Urinary bladder (tissue), 3 donors: ENCODE measurements at regions not wholly inside any gene's neighbourhood (a gene's known extent, or its start where the extent isn't known, plus 50 kb on each side); places are given as distances from the start of the nearest gene placed in this dataset.

Experiments used
- DNase-seq: peaks from one replicate; pipeline ENCODE4 v3.0.0-alpha.2; 2015; ENCODE audit errors: extremely low spot score
- H3K27ac ChIP-seq: one replicate; pipeline ENCODE4 v1.5.1; 2013; ENCODE audit warnings: low read depth, mild to moderate bottlenecking, moderate library complexity
- H3K36me3 ChIP-seq: one replicate; pipeline ENCODE4 v1.6.1; 2013; ENCODE audit warnings: mild to moderate bottlenecking, moderate library complexity; ENCODE audit not compliant: insufficient read depth
- H3K4me1 ChIP-seq: one replicate; pipeline ENCODE4 v1.6.1; 2013; ENCODE audit warnings: mild to moderate bottlenecking, moderate library complexity; ENCODE audit not compliant: insufficient read depth
- H3K4me3 ChIP-seq: one replicate; pipeline ENCODE4 v1.5.1; 2013; ENCODE audit warnings: low read depth, low read length
- WGBS: extraction: QIAGEN DNeasy Blood & Tissue Kit; methylation state at CpG from one replicate; pipeline ENCODE4 v1.1.7; 2013; 5-methylcytosine and 5-hydroxymethylcytosine counted together
- donor health status: healthy with polysubstance abuse.
- donor health status: healthy.

DNA sequence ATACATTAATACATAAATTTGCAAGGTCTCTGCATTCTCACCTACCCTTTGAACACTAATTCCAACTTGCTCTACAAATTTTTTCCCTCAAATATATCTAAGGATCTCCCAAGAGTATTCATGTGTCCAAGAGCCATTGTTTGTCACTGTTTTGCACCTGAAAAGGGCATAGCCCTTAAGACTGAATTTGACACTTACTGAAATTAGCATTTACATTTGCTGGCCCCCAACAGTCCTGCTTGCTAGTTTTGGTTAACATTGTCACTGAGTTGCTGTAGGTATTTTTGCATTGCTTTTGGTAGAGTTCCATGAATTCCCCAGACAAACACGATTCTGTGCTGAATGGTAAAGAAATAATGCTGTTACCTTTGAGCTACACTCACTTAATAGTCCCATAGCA is 57.3 kb downstream of the KCNA4 start:
- Histone ChIP-seq H3K4me3 (no peak overlapping the region), H3K4me1 (no peaks in the 10 kb centered on the region), H3K27ac (no peak overlapping the region), H3K36me3 (no peaks in the 10 kb centered on the region)
- no peak for DNase-seq
- 15% methylated on average over 1 of the region's 1 CpG for WGBS

DNA sequence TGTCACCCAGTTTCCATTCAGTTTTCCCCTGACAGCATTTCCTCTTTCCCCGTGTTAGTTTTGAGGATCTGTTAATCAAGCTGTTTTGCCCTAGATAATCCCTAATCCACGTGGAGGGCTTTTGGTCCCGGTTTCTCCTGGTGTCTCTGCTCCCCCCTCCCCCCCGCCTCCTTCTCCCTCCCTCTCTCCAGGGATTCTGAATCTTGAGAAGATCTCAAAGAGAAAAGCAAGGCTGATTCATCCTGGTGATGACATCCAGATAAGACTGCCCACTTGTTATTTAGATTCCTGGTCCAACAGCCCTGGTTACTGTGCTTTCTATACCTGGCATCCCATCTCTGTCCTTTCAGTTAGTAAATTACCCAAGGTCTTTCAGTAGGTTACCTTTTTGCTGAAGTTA is 59.4 kb downstream of the KCNA4 start:
- no peaks in the 10 kb centered on the region for H3K4me1 ChIP-seq
- H3K36me3 ChIP-seq = no peaks in the 10 kb centered on the region
- WGBS = 25% methylated on average over 4 of the region's 4 CpGs

DNA sequence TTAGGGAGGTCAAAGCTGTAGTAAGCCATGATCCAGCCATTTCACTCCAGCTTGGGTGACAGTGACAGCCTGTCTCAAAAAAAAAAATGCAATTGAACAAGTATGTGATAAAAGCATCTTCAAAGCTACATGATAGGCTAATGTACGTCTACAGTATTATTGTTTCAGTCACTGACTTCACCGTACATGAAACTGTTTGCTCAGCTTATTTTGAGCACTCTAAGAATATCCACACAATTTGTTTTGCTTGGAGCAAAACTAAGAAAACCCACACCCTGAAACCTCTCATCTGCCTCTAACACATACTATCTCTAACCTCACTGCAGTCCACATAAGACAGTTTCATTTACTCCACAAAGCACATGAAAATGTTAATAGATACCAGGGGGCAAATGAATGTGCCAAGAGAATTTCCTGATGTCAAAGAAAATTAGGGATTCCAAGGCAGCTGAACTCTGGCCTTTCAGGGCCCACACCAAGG is 60.7 kb downstream of the KCNA4 start:
- Histone ChIP-seq H3K27ac (no peak overlapping the region), H3K4me3 (no peak overlapping the region), H3K36me3 (no peaks in the 10 kb centered on the region), H3K4me1 (no peaks in the 10 kb centered on the region)
- no peak for DNase-seq
- 63% methylated on average over 2 of the region's 2 CpGs for WGBS

More for the DNA sequence above, 59.4 kb downstream of the KCNA4 start:
- Histone ChIP-seq H3K4me3 (no peak overlapping the region), H3K27ac (no peak overlapping the region)
- DNase-seq = no peak

DNA sequence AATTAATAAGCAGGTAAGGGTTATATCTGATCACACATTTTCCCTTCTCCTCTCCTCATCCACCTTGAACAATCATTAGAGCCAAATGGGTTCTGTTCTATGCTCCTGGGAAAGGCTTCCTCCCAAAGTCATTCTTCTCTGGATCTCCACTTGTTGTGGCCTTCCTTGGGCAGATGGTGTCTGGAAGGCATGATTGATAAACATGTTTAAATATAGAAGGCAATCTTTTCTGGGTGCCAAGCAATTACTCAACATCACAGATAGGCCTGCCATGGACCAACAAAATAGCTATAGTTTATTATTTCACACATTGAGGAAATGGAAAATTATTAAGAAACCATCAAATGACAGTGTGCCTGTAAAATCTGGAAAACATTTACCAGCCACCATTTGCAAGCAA is 73.5 kb downstream of the KCNA4 start:
- Histone ChIP-seq H3K36me3 (no peaks in the 10 kb centered on the region), H3K27ac (no peak overlapping the region), H3K4me3 (no peak overlapping the region), H3K4me1 (no peaks in the 10 kb centered on the region)
- no peak for DNase-seq

DNA sequence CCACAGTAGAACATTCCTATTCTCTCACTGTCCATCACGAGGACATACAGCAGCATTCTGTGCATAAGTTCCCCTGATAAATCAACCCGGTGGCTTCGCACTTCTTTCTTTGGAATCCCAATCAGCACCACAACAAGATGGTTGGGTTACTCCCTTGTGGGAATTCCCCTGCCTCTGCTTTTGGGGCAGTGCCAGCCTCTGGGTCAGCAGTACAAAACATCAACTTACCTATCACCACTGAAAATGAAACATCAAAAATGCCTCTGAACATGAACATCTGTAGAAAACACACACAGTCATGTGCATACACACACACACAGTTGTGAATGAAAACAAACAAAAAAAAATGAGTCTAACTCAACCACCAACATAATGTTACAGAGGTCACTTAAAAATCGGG is 79.3 kb downstream of the KCNA4 start:
- H3K4me1 ChIP-seq = no peaks in the 10 kb centered on the region

DNA sequence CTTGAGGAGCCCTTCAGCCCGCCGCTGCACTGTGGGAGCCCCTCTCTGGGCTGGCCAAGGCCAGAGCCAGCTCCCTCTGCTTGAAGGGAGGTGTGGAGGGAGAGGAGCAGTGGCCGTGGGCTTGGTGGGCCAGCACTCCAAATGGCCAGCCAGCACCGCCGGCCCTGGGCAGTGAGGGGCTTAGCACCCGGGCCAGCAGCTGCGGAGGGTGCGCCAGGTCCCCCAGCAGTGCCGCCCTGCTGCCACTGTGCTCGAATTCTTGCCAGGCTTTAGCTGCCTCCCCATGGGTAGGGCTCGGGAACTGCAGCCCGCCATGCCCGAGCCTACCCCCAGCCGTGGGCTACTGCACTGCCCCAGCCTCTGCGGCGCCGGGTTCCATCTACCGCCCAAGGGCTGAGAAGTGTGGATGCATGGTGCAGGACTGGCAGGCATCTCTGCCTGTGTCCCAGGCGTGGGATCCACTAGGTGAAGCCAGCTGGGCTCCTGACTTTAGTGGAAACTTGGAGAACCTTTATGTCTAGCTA is 82.7 kb downstream of the KCNA4 start:
- Histone ChIP-seq H3K36me3 (no peaks in the 10 kb centered on the region), H3K4me1 (no peaks in the 10 kb centered on the region)
- 92% methylated on average over 19 of the region's 19 CpGs for WGBS

More for the DNA sequence above, 79.3 kb downstream of the KCNA4 start:
- no peak for DNase-seq
- no peak overlapping the region for H3K4me3 ChIP-seq
- no peaks in the 10 kb centered on the region for H3K36me3 ChIP-seq
- WGBS = 82% methylated on average over 4 of the region's 4 CpGs
- H3K27ac ChIP-seq = no peak overlapping the region

DNA sequence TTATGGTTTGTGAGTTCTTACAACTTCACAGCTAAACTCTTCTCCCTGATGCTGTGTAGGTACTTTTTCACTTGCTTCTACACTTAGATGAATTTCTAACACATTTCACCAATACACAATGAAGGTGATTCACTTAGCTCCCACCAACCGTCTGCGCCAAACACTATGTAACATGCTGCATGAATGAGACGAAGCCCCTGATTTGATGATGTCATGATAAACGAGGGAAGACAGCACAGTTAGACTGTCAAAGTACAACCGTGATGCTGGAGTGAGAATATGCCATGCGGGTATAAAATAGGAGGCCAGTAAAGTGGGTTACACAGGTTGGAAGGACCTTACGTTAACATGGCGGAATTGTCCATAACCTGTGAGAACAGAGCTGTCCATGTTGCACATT is 100.8 kb downstream of the KCNA4 start:
- 87% methylated on average over 8 of the region's 8 CpGs for whole genome bisulfite sequencing
- no peak for DNase-seq
- no peak overlapping the region for H3K27ac ChIP-seq
- no peak overlapping the region for H3K4me3 ChIP-seq
- H3K36me3 ChIP-seq = no peaks in the 10 kb centered on the region
- H3K4me1 ChIP-seq = no peaks in the 10 kb centered on the region

More for the DNA sequence above, 82.7 kb downstream of the KCNA4 start:
- DNase-seq = no peak
- Histone ChIP-seq H3K4me3 (no peak overlapping the region), H3K27ac (no peak overlapping the region)

DNA sequence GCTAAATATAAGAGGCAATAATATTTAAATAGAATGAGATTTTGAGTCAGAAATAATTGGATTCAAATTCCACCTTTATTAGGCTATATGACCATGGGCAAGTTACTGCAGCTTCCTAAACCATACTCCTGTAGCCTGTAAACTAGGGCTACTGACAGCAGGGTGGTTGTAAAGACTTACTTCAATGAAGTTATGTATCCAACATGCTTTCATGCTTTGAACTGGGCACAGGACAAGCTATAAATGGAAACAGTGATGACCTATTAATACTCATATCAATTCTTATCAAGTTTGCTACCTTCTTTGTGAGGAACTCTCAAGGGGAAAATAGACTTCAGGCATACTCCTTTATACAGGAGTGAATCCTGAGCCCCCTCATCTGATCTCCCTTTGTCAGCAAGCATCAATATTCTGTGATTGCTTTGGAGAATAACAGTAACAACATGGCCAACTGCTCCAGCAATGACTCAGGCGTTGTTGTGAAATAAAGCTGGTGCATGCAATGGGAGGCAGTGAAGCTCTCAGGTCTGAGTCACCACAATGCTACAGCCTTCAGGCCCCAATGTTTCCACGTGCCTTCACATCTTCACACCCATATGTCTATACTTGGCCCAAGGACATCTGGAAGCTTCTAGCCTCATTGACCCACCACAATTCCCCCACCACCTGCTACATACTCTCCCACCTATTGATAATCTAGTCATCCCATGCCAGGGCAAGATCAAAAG is 102.5 kb downstream of the KCNA4 start:
- no peak for DNase-seq
- WGBS = 86% methylated on average over 2 of the region's 2 CpGs
- no peak overlapping the region for H3K4me3 ChIP-seq
- H3K36me3 ChIP-seq = no peaks in the 10 kb centered on the region
- no peaks in the 10 kb centered on the region for H3K4me1 ChIP-seq
- H3K27ac ChIP-seq = no peak overlapping the region

DNA sequence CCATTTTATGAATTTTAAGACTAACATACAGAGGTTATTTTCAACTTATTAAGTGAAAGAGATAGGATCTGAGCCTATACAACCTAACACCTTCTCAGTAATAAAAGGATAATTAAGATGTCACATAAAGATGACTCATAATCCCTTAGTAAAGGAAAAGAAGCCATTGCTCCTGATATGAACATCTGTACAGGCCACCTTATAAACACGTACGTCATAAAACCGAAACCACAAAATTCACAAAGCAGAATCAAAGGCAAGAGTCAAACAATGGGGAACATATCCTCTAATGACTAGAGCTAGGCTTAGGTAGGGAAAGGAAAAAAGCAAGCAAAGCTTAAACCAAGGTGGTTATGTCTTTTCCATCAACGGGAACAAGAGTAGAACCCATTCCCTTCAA is 103.5 kb downstream of the KCNA4 start:
- Histone ChIP-seq H3K27ac (no peak overlapping the region), H3K36me3 (no peaks in the 10 kb centered on the region)
- 58% methylated on average over 4 of the region's 4 CpGs for WGBS

DNA sequence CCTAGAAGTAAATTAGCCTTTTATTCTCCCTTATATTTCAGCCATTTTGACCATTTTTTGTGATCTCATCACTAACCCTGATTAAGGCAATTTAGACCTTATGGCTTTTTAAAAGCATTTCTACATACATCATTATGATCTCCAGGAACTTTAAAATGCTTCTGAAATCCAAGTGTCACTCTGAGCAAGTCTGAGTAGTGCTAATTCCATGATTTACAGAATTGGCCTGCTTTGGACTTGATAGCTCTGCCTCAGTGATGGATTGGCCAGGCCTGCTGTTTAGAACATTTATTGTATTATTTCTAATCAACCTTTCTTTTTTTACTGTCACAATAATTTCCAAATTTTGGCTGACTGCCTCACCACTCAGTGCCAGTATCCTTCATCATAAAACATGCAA is 116.4 kb downstream of the KCNA4 start:
- Histone ChIP-seq H3K36me3 (no peaks in the 10 kb centered on the region), H3K4me3 (no peak overlapping the region), H3K27ac (no peak overlapping the region), H3K4me1 (no peaks in the 10 kb centered on the region)
- no peak for DNase-seq

More for the DNA sequence above, 103.5 kb downstream of the KCNA4 start:
- no peak for DNase-seq
- Histone ChIP-seq H3K4me3 (no peak overlapping the region), H3K4me1 (no peaks in the 10 kb centered on the region)

DNA sequence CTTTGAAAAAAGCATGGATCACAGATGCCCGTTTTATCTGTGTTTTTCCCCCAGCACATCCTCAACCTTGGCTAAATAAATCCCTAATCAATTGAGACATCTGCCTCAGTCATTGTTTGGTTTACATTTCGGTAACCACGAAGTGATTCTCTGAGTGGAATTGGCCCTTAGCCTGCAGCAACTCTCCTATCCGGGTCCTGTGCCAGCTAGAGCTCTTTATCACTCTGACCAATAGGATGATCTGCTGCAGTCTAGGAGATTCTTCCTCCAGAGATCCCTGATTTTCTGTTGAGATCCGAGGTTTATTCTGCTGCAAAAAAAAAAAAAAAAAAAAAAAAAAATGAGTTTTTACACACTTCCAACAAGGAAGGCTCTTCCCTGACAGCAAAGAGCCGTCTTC is 137.3 kb downstream of the KCNA4 start:
- no peak overlapping the region for H3K4me3 ChIP-seq
- no peaks in the 10 kb centered on the region for H3K4me1 ChIP-seq
- DNase-seq = no peak
- WGBS = 39% methylated on average over 6 of the region's 6 CpGs
- H3K36me3 ChIP-seq = no peaks in the 10 kb centered on the region
- no peak overlapping the region for H3K27ac ChIP-seq

DNA sequence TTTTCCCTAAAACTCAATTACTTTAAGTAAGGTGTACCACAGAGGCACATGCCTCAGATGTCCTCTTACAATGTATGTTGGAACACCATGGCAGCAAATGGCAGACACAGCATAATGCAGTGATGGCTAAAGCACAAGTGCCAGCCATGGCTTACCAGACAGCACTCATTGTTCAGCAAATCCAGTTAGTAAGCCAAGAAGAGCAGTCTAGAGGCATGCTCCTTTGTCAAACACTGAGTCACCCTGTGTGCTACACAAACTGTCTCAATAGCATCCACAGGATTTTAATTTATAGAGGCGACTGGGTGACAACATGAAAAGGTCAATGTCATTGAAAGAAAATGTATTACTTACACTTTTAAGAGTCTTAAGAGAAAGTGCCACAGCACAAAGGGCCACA is 140.6 kb downstream of the KCNA4 start:
- no peaks in the 10 kb centered on the region for H3K4me1 ChIP-seq
- H3K27ac ChIP-seq = no peak overlapping the region
- no peaks in the 10 kb centered on the region for H3K36me3 ChIP-seq
- WGBS = 83% methylated on average over 1 of the region's 1 CpG
- DNase-seq = no peak
- no peak overlapping the region for H3K4me3 ChIP-seq

DNA sequence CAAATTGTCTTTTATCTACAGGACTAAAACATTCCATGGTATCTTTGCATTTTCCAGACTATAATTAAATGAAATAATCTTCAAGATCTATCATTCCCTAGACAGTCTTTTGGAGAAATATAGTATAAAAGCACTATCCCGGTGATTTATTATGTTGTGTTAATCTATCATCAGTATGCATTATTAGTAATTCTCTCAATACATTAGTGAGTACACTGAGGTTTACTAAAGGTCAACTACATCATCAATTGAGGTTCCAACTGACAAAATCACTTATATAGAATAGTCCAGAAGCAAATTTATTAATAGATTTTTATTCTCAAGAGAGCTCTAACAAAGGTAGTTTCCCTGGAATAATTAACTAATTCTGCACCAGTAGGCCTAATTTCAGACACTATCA is 169.6 kb downstream of the KCNA4 start:
- WGBS = 91% methylated on average over 1 of the region's 1 CpG

DNA sequence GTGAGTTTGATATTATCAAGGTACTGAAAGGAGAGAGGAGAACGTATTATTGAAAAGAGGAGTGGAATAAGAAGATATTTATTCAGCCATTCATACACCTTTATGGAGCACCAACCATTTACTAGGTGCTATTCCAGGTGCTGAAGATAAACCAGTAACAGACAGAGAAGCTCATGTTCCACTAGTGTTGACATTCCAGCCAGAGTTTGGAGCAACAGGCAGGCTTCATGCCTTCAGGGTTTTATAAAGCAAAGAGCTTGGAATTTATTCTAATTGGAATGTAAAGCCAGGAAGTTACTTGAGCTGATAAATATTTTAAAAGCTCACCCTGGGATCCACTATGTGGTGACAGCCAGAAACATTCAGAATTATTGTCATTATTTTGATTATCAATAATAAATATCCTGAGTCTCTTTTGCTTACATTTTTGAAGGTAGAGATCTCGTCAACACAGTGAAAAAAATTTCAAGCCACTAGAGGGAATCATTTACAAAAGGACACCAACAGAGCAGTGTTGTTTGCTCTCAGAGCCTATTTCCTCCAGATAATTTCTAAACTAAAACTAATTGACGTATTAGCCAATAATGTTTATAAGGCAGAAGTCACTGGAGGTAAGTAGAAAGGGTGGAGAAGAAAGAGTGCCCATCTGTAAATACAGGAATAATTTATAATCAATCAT is 172.0 kb downstream of the KCNA4 start:
- H3K4me1 ChIP-seq = no peaks in the 10 kb centered on the region
- 47% methylated on average over 3 of the region's 3 CpGs for WGBS
- no peak overlapping the region for H3K27ac ChIP-seq
- H3K36me3 ChIP-seq = no peaks in the 10 kb centered on the region
- no peak overlapping the region for H3K4me3 ChIP-seq
- no peak for DNase-seq

More for the DNA sequence above, 169.6 kb downstream of the KCNA4 start:
- no peak overlapping the region for H3K27ac ChIP-seq
- H3K4me1 ChIP-seq = no peaks in the 10 kb centered on the region
- no peak overlapping the region for H3K4me3 ChIP-seq
- H3K36me3 ChIP-seq = no peaks in the 10 kb centered on the region
- no peak for DNase-seq
